H1 (cell line): ENCODE measurements at regions not wholly inside any gene's neighbourhood (a gene's known extent, or its start where the extent isn't known, plus 50 kb on each side); places are given as distances from the start of the nearest gene placed in this dataset.

Experiments
- JUN ChIP-seq: IDR thresholded peaks from 2 replicates; pipeline ENCODE4 v1.6.1; 2011; ENCODE audit warnings: low read depth, mild to moderate bottlenecking, improper control_type of control experiment, low read length
- KDM4A ChIP-seq: IDR thresholded peaks from one replicate; pipeline ENCODE4 v1.7.1; 2012; ENCODE audit warnings: low read depth, mild to moderate bottlenecking, moderate library complexity, low read length, inconsistent platforms; ENCODE audit not compliant: severe bottlenecking
- MAFK ChIP-seq: IDR thresholded peaks from 2 replicates; pipeline ENCODE4 v1.6.1; 2012; ENCODE audit warnings: low read depth, mild to moderate bottlenecking, improper control_type of control experiment, low read length
- RBBP5 ChIP-seq: IDR thresholded peaks from 2 replicates; pipeline ENCODE4 v1.7.1; 2012; ENCODE audit warnings: low read depth, mild to moderate bottlenecking, inconsistent platforms, low read length, moderate library complexity, borderline replicate concordance
- SP4 ChIP-seq: IDR thresholded peaks from 2 replicates; pipeline ENCODE4 v1.6.1; 2012; ENCODE audit warnings: low read length, inconsistent platforms
- TAF7 ChIP-seq: optimal IDR thresholded peaks from 2 replicates; pipeline ENCODE3; 2011; ENCODE audit warnings: low read depth, mild to moderate bottlenecking, inconsistent platforms, low read length, moderate library complexity, borderline replicate concordance
- ZNF274 ChIP-seq: IDR thresholded peaks from 2 replicates; pipeline ENCODE4 v1.7.0; 2012; ENCODE audit warnings: low read length, borderline replicate concordance; ENCODE audit errors: extremely low read depth
- TF ChIP-seq, protein P1 (sequence below): fragments of 300-600 bp; sonication (generic); IDR thresholded peaks from 2 replicates; pipeline ENCODE4 v1.7.1; 2012; ENCODE audit warnings: low read length, moderate library complexity, mild to moderate bottlenecking, inconsistent platforms; ENCODE audit not compliant: insufficient replicate concordance
- TF ChIP-seq, protein P2 (sequence below), 3 experiments: IDR thresholded peaks; 1 replicate in 2 of 3; 2 replicates in 1 of 3; pipeline versions ENCODE4 v1.5.1 to v1.6.1; 2011; ENCODE audit warnings: low read length in 3 of 3, mild to moderate bottlenecking in 3 of 3, inconsistent platforms in 2 of 3, low read depth in 1 of 3, moderate library complexity in 1 of 3; ENCODE audit not compliant: insufficient read depth in 1 of 3; ENCODE audit errors: control extremely low read depth in 1 of 3

DNA sequence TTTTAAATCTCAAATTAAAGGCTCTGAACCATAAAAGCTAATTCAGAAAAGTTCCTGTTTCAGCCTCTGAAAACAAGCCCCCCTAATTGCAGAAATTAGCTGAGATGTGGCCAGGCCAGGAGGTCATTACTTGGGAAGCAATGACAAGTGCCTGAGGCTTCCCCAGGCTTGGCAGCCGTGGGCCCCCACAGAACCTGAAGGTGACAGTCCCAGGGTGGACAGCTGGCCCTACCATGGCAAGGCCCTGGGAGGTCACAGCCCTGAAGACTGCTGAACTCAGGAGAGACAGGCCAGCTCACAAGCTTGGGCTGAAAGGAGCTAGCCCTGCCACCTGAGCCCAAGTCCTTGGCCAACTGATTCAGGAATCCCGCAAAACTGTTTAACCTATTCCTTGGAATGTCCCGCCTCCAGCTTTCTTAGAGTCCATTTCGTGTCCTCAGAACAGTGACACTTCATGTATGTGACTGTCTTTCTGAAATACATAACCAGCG, 54.3 kb upstream of the PKDCC start (continued):
- TF ChIP-seq, protein P1, sequence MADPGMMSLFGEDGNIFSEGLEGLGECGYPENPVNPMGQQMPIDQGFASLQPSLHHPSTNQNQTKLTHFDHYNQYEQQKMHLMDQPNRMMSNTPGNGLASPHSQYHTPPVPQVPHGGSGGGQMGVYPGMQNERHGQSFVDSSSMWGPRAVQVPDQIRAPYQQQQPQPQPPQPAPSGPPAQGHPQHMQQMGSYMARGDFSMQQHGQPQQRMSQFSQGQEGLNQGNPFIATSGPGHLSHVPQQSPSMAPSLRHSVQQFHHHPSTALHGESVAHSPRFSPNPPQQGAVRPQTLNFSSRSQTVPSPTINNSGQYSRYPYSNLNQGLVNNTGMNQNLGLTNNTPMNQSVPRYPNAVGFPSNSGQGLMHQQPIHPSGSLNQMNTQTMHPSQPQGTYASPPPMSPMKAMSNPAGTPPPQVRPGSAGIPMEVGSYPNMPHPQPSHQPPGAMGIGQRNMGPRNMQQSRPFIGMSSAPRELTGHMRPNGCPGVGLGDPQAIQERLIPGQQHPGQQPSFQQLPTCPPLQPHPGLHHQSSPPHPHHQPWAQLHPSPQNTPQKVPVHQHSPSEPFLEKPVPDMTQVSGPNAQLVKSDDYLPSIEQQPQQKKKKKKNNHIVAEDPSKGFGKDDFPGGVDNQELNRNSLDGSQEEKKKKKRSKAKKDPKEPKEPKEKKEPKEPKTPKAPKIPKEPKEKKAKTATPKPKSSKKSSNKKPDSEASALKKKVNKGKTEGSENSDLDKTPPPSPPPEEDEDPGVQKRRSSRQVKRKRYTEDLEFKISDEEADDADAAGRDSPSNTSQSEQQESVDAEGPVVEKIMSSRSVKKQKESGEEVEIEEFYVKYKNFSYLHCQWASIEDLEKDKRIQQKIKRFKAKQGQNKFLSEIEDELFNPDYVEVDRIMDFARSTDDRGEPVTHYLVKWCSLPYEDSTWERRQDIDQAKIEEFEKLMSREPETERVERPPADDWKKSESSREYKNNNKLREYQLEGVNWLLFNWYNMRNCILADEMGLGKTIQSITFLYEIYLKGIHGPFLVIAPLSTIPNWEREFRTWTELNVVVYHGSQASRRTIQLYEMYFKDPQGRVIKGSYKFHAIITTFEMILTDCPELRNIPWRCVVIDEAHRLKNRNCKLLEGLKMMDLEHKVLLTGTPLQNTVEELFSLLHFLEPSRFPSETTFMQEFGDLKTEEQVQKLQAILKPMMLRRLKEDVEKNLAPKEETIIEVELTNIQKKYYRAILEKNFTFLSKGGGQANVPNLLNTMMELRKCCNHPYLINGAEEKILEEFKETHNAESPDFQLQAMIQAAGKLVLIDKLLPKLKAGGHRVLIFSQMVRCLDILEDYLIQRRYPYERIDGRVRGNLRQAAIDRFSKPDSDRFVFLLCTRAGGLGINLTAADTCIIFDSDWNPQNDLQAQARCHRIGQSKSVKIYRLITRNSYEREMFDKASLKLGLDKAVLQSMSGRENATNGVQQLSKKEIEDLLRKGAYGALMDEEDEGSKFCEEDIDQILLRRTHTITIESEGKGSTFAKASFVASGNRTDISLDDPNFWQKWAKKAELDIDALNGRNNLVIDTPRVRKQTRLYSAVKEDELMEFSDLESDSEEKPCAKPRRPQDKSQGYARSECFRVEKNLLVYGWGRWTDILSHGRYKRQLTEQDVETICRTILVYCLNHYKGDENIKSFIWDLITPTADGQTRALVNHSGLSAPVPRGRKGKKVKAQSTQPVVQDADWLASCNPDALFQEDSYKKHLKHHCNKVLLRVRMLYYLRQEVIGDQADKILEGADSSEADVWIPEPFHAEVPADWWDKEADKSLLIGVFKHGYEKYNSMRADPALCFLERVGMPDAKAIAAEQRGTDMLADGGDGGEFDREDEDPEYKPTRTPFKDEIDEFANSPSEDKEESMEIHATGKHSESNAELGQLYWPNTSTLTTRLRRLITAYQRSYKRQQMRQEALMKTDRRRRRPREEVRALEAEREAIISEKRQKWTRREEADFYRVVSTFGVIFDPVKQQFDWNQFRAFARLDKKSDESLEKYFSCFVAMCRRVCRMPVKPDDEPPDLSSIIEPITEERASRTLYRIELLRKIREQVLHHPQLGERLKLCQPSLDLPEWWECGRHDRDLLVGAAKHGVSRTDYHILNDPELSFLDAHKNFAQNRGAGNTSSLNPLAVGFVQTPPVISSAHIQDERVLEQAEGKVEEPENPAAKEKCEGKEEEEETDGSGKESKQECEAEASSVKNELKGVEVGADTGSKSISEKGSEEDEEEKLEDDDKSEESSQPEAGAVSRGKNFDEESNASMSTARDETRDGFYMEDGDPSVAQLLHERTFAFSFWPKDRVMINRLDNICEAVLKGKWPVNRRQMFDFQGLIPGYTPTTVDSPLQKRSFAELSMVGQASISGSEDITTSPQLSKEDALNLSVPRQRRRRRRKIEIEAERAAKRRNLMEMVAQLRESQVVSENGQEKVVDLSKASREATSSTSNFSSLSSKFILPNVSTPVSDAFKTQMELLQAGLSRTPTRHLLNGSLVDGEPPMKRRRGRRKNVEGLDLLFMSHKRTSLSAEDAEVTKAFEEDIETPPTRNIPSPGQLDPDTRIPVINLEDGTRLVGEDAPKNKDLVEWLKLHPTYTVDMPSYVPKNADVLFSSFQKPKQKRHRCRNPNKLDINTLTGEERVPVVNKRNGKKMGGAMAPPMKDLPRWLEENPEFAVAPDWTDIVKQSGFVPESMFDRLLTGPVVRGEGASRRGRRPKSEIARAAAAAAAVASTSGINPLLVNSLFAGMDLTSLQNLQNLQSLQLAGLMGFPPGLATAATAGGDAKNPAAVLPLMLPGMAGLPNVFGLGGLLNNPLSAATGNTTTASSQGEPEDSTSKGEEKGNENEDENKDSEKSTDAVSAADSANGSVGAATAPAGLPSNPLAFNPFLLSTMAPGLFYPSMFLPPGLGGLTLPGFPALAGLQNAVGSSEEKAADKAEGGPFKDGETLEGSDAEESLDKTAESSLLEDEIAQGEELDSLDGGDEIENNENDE = no peak
- TF ChIP-seq JUN (no peak), RBBP5 (no peak), ZNF274 (no peak), KDM4A (no peak), SP4 (no peak), MAFK (no peak), TAF7 (no peak)
- TF ChIP-seq, protein P2, sequence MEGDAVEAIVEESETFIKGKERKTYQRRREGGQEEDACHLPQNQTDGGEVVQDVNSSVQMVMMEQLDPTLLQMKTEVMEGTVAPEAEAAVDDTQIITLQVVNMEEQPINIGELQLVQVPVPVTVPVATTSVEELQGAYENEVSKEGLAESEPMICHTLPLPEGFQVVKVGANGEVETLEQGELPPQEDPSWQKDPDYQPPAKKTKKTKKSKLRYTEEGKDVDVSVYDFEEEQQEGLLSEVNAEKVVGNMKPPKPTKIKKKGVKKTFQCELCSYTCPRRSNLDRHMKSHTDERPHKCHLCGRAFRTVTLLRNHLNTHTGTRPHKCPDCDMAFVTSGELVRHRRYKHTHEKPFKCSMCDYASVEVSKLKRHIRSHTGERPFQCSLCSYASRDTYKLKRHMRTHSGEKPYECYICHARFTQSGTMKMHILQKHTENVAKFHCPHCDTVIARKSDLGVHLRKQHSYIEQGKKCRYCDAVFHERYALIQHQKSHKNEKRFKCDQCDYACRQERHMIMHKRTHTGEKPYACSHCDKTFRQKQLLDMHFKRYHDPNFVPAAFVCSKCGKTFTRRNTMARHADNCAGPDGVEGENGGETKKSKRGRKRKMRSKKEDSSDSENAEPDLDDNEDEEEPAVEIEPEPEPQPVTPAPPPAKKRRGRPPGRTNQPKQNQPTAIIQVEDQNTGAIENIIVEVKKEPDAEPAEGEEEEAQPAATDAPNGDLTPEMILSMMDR (IDR thresholded peaks at IDR 0.05; ENCODE audit: control extremely low read depth in 1 of 3, insufficient read depth in 1 of 3, low read depth in 1 of 3, low read length in 3 of 3) = no peak
- TF ChIP-seq, all 59 proteins: peak for 0
